ENCODE measurements at regions not wholly inside any gene's neighbourhood (a gene's known extent, or its start where the extent isn't known, plus 50 kb on each side); places are given as distances from the start of the nearest gene placed in this dataset.

GRCh38 chr2:49318531-49318930 lies 164.2 kb upstream of the FSHR start:
- no peak overlapping the region for H3K27ac Mint-ChIP-seq
- H4K5ac ChIP-seq (ENCODE audit: insufficient read length, low read depth, low read length) = no peak overlapping the region

More at GRCh38 chr2:49318531-49318930, 164.2 kb upstream of the FSHR start:
- H2BK12ac ChIP-seq (ENCODE audit: insufficient read length, low read depth, low read length) = no peak overlapping the region
- no peaks in the 10 kb centered on the region for H3K27me3 ChIP-seq (ENCODE audit: insufficient read depth, low read length)
- H3T11ph ChIP-seq (ENCODE audit: low read length) = no peak overlapping the region
- no peaks in the 10 kb centered on the region for H3K79me2 ChIP-seq (ENCODE audit: insufficient read depth, low read length)
- H4K20me1 ChIP-seq (ENCODE audit: control insufficient read depth, insufficient read depth, insufficient read length) = no peaks in the 10 kb centered on the region
- no peak overlapping the region for H3K27ac ChIP-seq (ENCODE audit: insufficient read length, low read depth, low read length)
- H4K91ac ChIP-seq (ENCODE audit: insufficient read length, low read depth, low read length) = no peak overlapping the region
- no peak overlapping the region for H2BK120ac ChIP-seq (ENCODE audit: low read depth, low read length, poor library complexity, severe bottlenecking)
- no peaks in the 10 kb centered on the region for H3K9me3 ChIP-seq (ENCODE audit: control insufficient read depth, low read depth, low read length)
- no peak overlapping the region for H3K4ac ChIP-seq (ENCODE audit: low read depth, low read length)
- no peak overlapping the region for H3K18ac ChIP-seq (ENCODE audit: insufficient read length, low read depth, low read length)
- H3K4me1 Mint-ChIP-seq = no peaks in the 10 kb centered on the region; a peak in 1 of 4 replicates
- WGBS (ENCODE audit: extremely low coverage, insufficient read length, low lambda C conversion rate) = no CpG with 5 or more reads among the region's 1 CpG
- H3K23ac ChIP-seq (ENCODE audit: insufficient read length, low read depth, low read length) = no peak overlapping the region
- no peak overlapping the region for H2AFZ ChIP-seq (ENCODE audit: low read length)
- H3K4me2 ChIP-seq (ENCODE audit: insufficient read depth, insufficient read length, low read length) = no peak overlapping the region
- H2BK15ac ChIP-seq (ENCODE audit: low read depth, low read length) = no peak overlapping the region
- no peak overlapping the region for H3K14ac ChIP-seq (ENCODE audit: insufficient read depth, low read length)
- H2BK5ac ChIP-seq (ENCODE audit: insufficient read length, low read length) = no peak overlapping the region
- H3K9me3 Mint-ChIP-seq = peaks cover 5 to 6% of the 10 kb centered on the region in 2 experiments; a peak in 3 of 5 replicates
- no peak overlapping the region for H3K9ac ChIP-seq (ENCODE audit: extremely low read depth, insufficient read length, low read length)
- no peak overlapping the region for H2AK5ac ChIP-seq (ENCODE audit: insufficient read length, low read length)
- H3K79me1 ChIP-seq (ENCODE audit: insufficient read depth, low read depth, low read length, poor library complexity, severe bottlenecking) = no peaks in the 10 kb centered on the region
- H3K56ac ChIP-seq (ENCODE audit: insufficient read length, low read depth, low read length) = no peak overlapping the region
- no peak for DNase-seq
- no peak for TF ChIP-seq CTCF (conservative IDR thresholded peaks at IDR 0.05)
- no peaks in the 10 kb centered on the region; the same call in none of the 2 replicates for H3K27me3 Mint-ChIP-seq (ENCODE audit: low read depth)
- no peaks in the 10 kb centered on the region for H3K4me1 ChIP-seq (ENCODE audit: insufficient read depth, low read length)
- no peaks in the 10 kb centered on the region for H3K23me2 ChIP-seq (ENCODE audit: insufficient read length, low read depth, low read length, poor library complexity, severe bottlenecking)
- no peak overlapping the region for H3K4me3 Mint-ChIP-seq
- H3K36me3 Mint-ChIP-seq (ENCODE audit: insufficient read depth in 1 of 3, low read depth in 3 of 3) = no peaks in the 10 kb centered on the region
- no peak overlapping the region for H2BK20ac ChIP-seq (ENCODE audit: low read depth, low read length, poor library complexity, severe bottlenecking)
- no peak overlapping the region for H4K8ac ChIP-seq (replicated peaks; ENCODE audit: insufficient read length, low read depth, low read length)
